HepG2 (cell line): ENCODE measurements at regions not wholly inside any gene's neighbourhood (a gene's known extent, or its start where the extent isn't known, plus 50 kb on each side); places are given as distances from the start of the nearest gene placed in this dataset.

ENCODE experiments used
- ATAC-seq: fragments of 200-7000 bp; cut with Tn5 transposase; 3 replicates; pipeline ENCODE4 v1.9.1; 2020; ENCODE audit warnings: mild to moderate bottlenecking, moderate library complexity
- BruUV-seq: library from RNA; stranded (reverse); fragments of 400-500 nt; replicated peaks from 2 replicates; lab custom pipeline; 2021; lab: Mats Ljungman, UMichigan
- CTCF ChIA-PET: fragments of 300-600 bp; formaldehyde crosslinking; extraction: SDS; loops from one replicate; lab custom pipeline; 2021; ENCODE audit warnings: low total read pairs, inconsistent platforms, low intra/inter-chr PET ratio; lab: Yijun Ruan, JAX
- POLR2A ChIA-PET: fragments of 350-600 bp; sonication (Branson Sonifier 250); formaldehyde crosslinking; loops from one replicate; lab custom pipeline; 2020; ENCODE audit warnings: antibody characterized with exemption, inconsistent platforms; lab: Yijun Ruan, JAX
- DNase-seq: peaks from one replicate; pipeline ENCODE4 v3.0.0-alpha.2; 2015; ENCODE audit warnings: low spot score
- FAIRE-seq: peaks from 3 replicates; lab custom pipeline; 2011; peaks lifted over from hg19 to GRCh38; lab: Jason Lieb, UNC
- H2AFZ ChIP-seq: one replicate; pipeline ENCODE4 v1.6.1; 2011; ENCODE audit warnings: low read length, inconsistent platforms
- H3K27ac ChIP-seq: fragments of 300-600 bp; 3 replicates; pipeline ENCODE4 v1.8.0; 2011; ENCODE audit warnings: mixed run types, mild to moderate bottlenecking, mixed read lengths, low read length, inconsistent platforms; ENCODE audit not compliant: insufficient read depth; ENCODE audit errors: extremely low read length
- H3K27me3 ChIP-seq, 2 experiments: fragments of 200-600 bp in 1 of 2; 2 replicates in 1 of 2; 3 replicates in 1 of 2; pipeline versions ENCODE4 v1.6.0 to v1.8.0; 2011; ENCODE audit warnings: low read length in 2 of 2, mild to moderate bottlenecking in 2 of 2, moderate library complexity in 2 of 2, inconsistent platforms in 1 of 2; ENCODE audit not compliant: insufficient read depth in 2 of 2, control insufficient read depth in 1 of 2
- H3K36me3 ChIP-seq, 2 experiments: fragments of 200-600 bp in 1 of 2; replicated peaks in 1 of 2; 2 replicates in 1 of 2; 3 replicates in 1 of 2; pipeline versions ENCODE4 v1.5.1 to v1.8.0; 2011; ENCODE audit warnings: low read length in 2 of 2, inconsistent platforms in 1 of 2; ENCODE audit not compliant: insufficient read depth in 2 of 2, control insufficient read depth in 1 of 2
- H3K4me1 ChIP-seq: 2 replicates; pipeline ENCODE4 v1.5.1; 2012; ENCODE audit warnings: low read length, inconsistent platforms; ENCODE audit not compliant: insufficient read depth
- H3K4me2 ChIP-seq: 2 replicates; pipeline ENCODE4 v1.6.0; 2011; ENCODE audit warnings: low read depth, low read length, inconsistent platforms
- H3K4me3 ChIP-seq, 3 experiments: fragments of 200-600 bp in 1 of 3; sonication (generic), shearing (Covaris generic) in 1 of 3; replicated peaks in 1 of 3; 2 replicates each; pipeline ENCODE4 v1.5.1; 2011 to 2016; ENCODE audit warnings: low read length in 3 of 3, inconsistent platforms in 2 of 3, low read depth in 2 of 3, mild to moderate bottlenecking in 2 of 3, control low read depth in 1 of 3, mixed read lengths in 1 of 3; ENCODE audit not compliant: insufficient read depth in 1 of 3
- H3K79me2 ChIP-seq: one replicate; pipeline ENCODE4 v1.6.1; 2011; ENCODE audit warnings: low read length, inconsistent platforms; ENCODE audit not compliant: insufficient read depth
- H3K9ac ChIP-seq: 2 replicates; pipeline ENCODE4 v1.6.0; 2011; ENCODE audit warnings: mild to moderate bottlenecking, low read depth, low read length, inconsistent platforms; ENCODE audit not compliant: insufficient read depth
- H3K9me3 ChIP-seq: 2 replicates; pipeline ENCODE4 v1.5.1; 2012; ENCODE audit warnings: mild to moderate bottlenecking, low read length
- H4K20me1 ChIP-seq: 2 replicates; pipeline ENCODE4 v1.6.0; 2011; ENCODE audit warnings: inconsistent platforms, mild to moderate bottlenecking, low read length, moderate library complexity; ENCODE audit not compliant: insufficient read depth
- ADNP ChIP-seq: sonication (generic); formaldehyde crosslinking; IDR thresholded peaks from 2 replicates; pipeline ENCODE4 v1.4.0; 2020; ENCODE audit warnings: missing genetic modification reagents
- CHD2 ChIP-seq: IDR thresholded peaks from 2 replicates; pipeline ENCODE4 v1.6.1; 2011; ENCODE audit warnings: low read depth, low read length, improper control_type of control experiment
- HNRNPUL1 ChIP-seq: fragments of 200-400 bp; formaldehyde crosslinking; IDR thresholded peaks from 2 replicates; pipeline ENCODE4 v1.6.1; 2017; ENCODE audit warnings: low read depth, mild to moderate bottlenecking, low read length, moderate library complexity
- IKZF1 ChIP-seq: fragments of 450-650 bp; IDR thresholded peaks from 2 replicates; pipeline ENCODE4 v1.7.1; 2016
- MAFK ChIP-seq, 2 experiments: IDR thresholded peaks in 1 of 2; conservative IDR thresholded peaks in 1 of 2; 2 replicates each; pipeline ENCODE4 v1.6.1; 2011; ENCODE audit warnings: improper control_type of control experiment in 2 of 2, low read length in 2 of 2
- MEIS1 ChIP-seq: sonication (generic); formaldehyde crosslinking; IDR thresholded peaks from 2 replicates; pipeline ENCODE4 v1.9.0; 2021; ENCODE audit warnings: mild to moderate bottlenecking, missing genetic modification reagents, moderate library complexity, borderline replicate concordance
- PLRG1 ChIP-seq: fragments of 450-650 bp; conservative IDR thresholded peaks from 2 replicates; pipeline ENCODE4 v1.6.1; 2016
- SMAD1 ChIP-seq: sonication (generic); formaldehyde crosslinking; IDR thresholded peaks from 2 replicates; pipeline ENCODE4 v1.4.0; 2020; ENCODE audit warnings: missing genetic modification reagents, low read depth, mild to moderate bottlenecking, borderline replicate concordance
- ZNF543 ChIP-seq: sonication (generic); formaldehyde crosslinking; IDR thresholded peaks from 2 replicates; pipeline ENCODE4 v1.4.0; 2020; ENCODE audit warnings: mild to moderate bottlenecking, missing genetic modification reagents
- ZNF766 ChIP-seq: sonication (generic); formaldehyde crosslinking; IDR thresholded peaks from 2 replicates; pipeline ENCODE4 v1.5.0; 2020; ENCODE audit warnings: missing genetic modification reagents, borderline replicate concordance
- WGBS: methylation state at CpG from one replicate; pipeline ENCODE4 v1.1.6; 2017; ENCODE audit warnings: low lambda C conversion rate; 5-methylcytosine and 5-hydroxymethylcytosine counted together
- in situ Hi-C: cut with HindIII; loops from 2 replicates; pipeline ENCODE4 v1.10.0; 2017; ENCODE audit warnings: low pct_unique_long_range_greater_than_20kb; ENCODE audit not compliant: extremely low pct_ligation_motif_present
- intact Hi-C: fragments of 100-400 bp; cut with micrococcal nuclease; formaldehyde crosslinking; loops from one replicate; pipeline ENCODE4 v1.10.0; 2022; ENCODE audit not compliant: unreplicated experiment
- TF ChIP-seq, protein P1 (sequence below): sonication (generic); formaldehyde crosslinking; IDR thresholded peaks from 2 replicates; pipeline ENCODE4 v1.8.1; 2023; ENCODE audit warnings: mild to moderate bottlenecking, missing genetic modification reagents

- BruUV-seq = no TSS peak
- 17% methylated on average over 3 of the region's 3 CpGs for WGBS
- DNase-seq = no peak
Measured at GRCh38 chr7:23972057-23972456, 262.0 kb downstream of the STK31 start.

GRCh38 chr7:23973264-23973663 lies 263.2 kb downstream of the STK31 start:
- Histone ChIP-seq H3K4me3 (no peak overlapping the region), H3K27me3 (no peaks in the 10 kb centered on the region; a peak in 1 of 5 replicates), H3K27ac (no peak overlapping the region), H2AFZ (no peak overlapping the region), H3K9ac (no peak overlapping the region), H3K36me3 (no peaks in the 10 kb centered on the region), H3K4me1 (no peaks in the 10 kb centered on the region; the same call in 1 of the 2 replicates), H3K9me3 (no peaks in the 10 kb centered on the region), H4K20me1 (no peaks in the 10 kb centered on the region), H3K4me2 (no peak overlapping the region), H3K79me2 (no peaks in the 10 kb centered on the region)
- ATAC-seq (no peak), FAIRE-seq (no peak), DNase-seq (no peak)
- in situ Hi-C loops = no loop called here
- 25% methylated on average over 2 of the region's 3 CpGs for WGBS
- ChIA-PET POLR2A (no interaction called here), CTCF (no interaction called here)
- intact Hi-C loops = no loop called here
- no TSS peak for BruUV-seq
- TF ChIP-seq MEIS1 = no peak
- TF ChIP-seq, protein P1, sequence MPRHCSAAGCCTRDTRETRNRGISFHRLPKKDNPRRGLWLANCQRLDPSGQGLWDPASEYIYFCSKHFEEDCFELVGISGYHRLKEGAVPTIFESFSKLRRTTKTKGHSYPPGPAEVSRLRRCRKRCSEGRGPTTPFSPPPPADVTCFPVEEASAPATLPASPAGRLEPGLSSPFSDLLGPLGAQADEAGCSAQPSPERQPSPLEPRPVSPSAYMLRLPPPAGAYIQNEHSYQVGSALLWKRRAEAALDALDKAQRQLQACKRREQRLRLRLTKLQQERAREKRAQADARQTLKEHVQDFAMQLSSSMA = no peak
- TF ChIP-seq MAFK (conservative IDR thresholded peaks at IDR 0.05 in 1 of 2, IDR thresholded peaks at IDR 0.05 in 1 of 2; ENCODE audit: low read length in 2 of 2) = 0 out of 4 replicates have a peak, but pooled peaks of 1 of the 2 experiments have one; percentile 4

More at GRCh38 chr7:23972057-23972456, 262.0 kb downstream of the STK31 start:
- H3K27me3 ChIP-seq = no peaks in the 10 kb centered on the region; a peak in 1 of 5 replicates
- H3K9me3 ChIP-seq = no peaks in the 10 kb centered on the region
- no peak overlapping the region for H3K27ac ChIP-seq
- no peak for FAIRE-seq
- ChIA-PET CTCF (no interaction called here), POLR2A (no interaction called here)
- TF ChIP-seq PLRG1 (no peak), SMAD1 (CRISPR knock-in tag) (no peak), ADNP (CRISPR knock-in tag) (no peak), ZNF766 (CRISPR knock-in tag) (no peak), IKZF1 (no peak), HNRNPUL1 (no peak), CHD2 (no peak), ZNF543 (CRISPR knock-in tag) (no peak)
- in situ Hi-C loops (no loop called here), intact Hi-C loops (no loop called here)
- H2AFZ ChIP-seq = no peak overlapping the region
- H3K4me2 ChIP-seq = no peak overlapping the region
- H3K36me3 ChIP-seq = no peaks in the 10 kb centered on the region
- H3K79me2 ChIP-seq = no peaks in the 10 kb centered on the region
- ATAC-seq = no peak
- no peak overlapping the region for H3K4me3 ChIP-seq
- H4K20me1 ChIP-seq = no peaks in the 10 kb centered on the region
- H3K9ac ChIP-seq = no peak overlapping the region
- H3K4me1 ChIP-seq = no peaks in the 10 kb centered on the region; the same call in 1 of the 2 replicates
